Fibroblast of skin of scalp (primary cell): ENCODE measurements at regions not wholly inside any gene's neighbourhood (a gene's known extent, or its start where the extent isn't known, plus 50 kb on each side); places are given as distances from the start of the nearest gene placed in this dataset.
"Not testable (repeated sequence)": the region's sequence is repeated elsewhere in the genome, so short reads cannot be mapped to it uniquely, and the experiment has no call there.

Source experiments
- DNase-seq: peaks from one replicate; pipeline ENCODE4 v3.0.0-alpha.2; 2013

GRCh38 chr4:174400603-174401302 lies 117.0 kb downstream of the CEP44 start:
- DNase-seq = not testable (repeated sequence)

GRCh38 chr4:174398728-174399127 lies 115.0 kb downstream of the CEP44 start:
- DNase-seq = peak; percentile 33

- DNase-seq = no peak
Observed at GRCh38 chr4:174397366-174398155, 113.8 kb downstream of the CEP44 start.

GRCh38 chr4:174396599-174397110 lies 112.9 kb downstream of the CEP44 start:
- DNase-seq = no peak

GRCh38 chr4:174394915-174395314 lies 111.2 kb downstream of the CEP44 start:
- DNase-seq = peak; percentile 15

- DNase-seq = no peak
Observed at GRCh38 chr4:174389439-174389838, 105.7 kb downstream of the CEP44 start.

- DNase-seq = no peak
Observed at GRCh38 chr4:174388461-174389145, 104.9 kb downstream of the CEP44 start.

GRCh38 chr4:174387721-174388120 lies 104.0 kb downstream of the CEP44 start:
- no peak for DNase-seq

- DNase-seq = no peak
Observed at GRCh38 chr4:174387143-174387542, 103.4 kb downstream of the CEP44 start.

GRCh38 chr4:174383783-174384182 lies 100.1 kb downstream of the CEP44 start:
- DNase-seq = no peak

- not testable (repeated sequence) for DNase-seq
Observed at GRCh38 chr4:174382938-174383605, 99.4 kb downstream of the CEP44 start.
